Osteoblast (primary cell): ENCODE measurements at regions not wholly inside any gene's neighbourhood (a gene's known extent, or its start where the extent isn't known, plus 50 kb on each side); places are given as distances from the start of the nearest gene placed in this dataset.
"Not testable (repeated sequence)": the region's sequence is repeated elsewhere in the genome, so short reads cannot be mapped to it uniquely, and the experiment has no call there.

Experiments used
- DNase-seq: peaks from one replicate; pipeline ENCODE4 v3.0.0; 2011; ENCODE audit warnings: low spot score, mixed read lengths; ENCODE audit not compliant: insufficient read length; ENCODE audit errors: missing footprints
- H2AFZ ChIP-seq: 2 replicates; pipeline ENCODE4 v1.6.0; 2011; ENCODE audit warnings: mild to moderate bottlenecking, low read length
- H3K27ac ChIP-seq: 2 replicates; pipeline ENCODE4 v1.5.1; 2011; ENCODE audit warnings: mild to moderate bottlenecking, low read depth, low read length, moderate library complexity
- H3K27me3 ChIP-seq: 2 replicates; pipeline ENCODE4 v1.6.0; 2012; ENCODE audit warnings: mild to moderate bottlenecking, control low read depth, inconsistent platforms, low read length, moderate library complexity; ENCODE audit not compliant: insufficient read depth
- H3K36me3 ChIP-seq: 2 replicates; pipeline ENCODE4 v1.5.1; 2011; ENCODE audit warnings: mild to moderate bottlenecking, low read length, control low read depth, moderate library complexity; ENCODE audit not compliant: insufficient read depth
- H3K4me1 ChIP-seq: 2 replicates; pipeline ENCODE4 v1.5.1; 2011; ENCODE audit warnings: mild to moderate bottlenecking, low read length, control low read depth, moderate library complexity; ENCODE audit not compliant: insufficient read depth
- H3K4me2 ChIP-seq: 2 replicates; pipeline ENCODE4 v1.6.0; 2011; ENCODE audit warnings: mild to moderate bottlenecking, low read length; ENCODE audit not compliant: insufficient read depth
- H3K4me3 ChIP-seq: fragments of 200-600 bp; sonication (generic); 3 replicates; pipeline ENCODE4 v1.5.1; 2012; ENCODE audit warnings: mild to moderate bottlenecking, low read length, inconsistent platforms; ENCODE audit not compliant: insufficient read depth
- H3K79me2 ChIP-seq: 2 replicates; pipeline ENCODE4 v1.6.0; 2012; ENCODE audit warnings: mild to moderate bottlenecking, low read length, control low read depth, inconsistent platforms; ENCODE audit not compliant: insufficient read depth
- H3K9me3 ChIP-seq: 2 replicates; pipeline ENCODE4 v1.5.1; 2011; ENCODE audit warnings: low read depth, low read length, control low read depth
- H4K20me1 ChIP-seq: 2 replicates; pipeline ENCODE4 v1.6.0; 2012; ENCODE audit warnings: mild to moderate bottlenecking, low read length, control low read depth; ENCODE audit not compliant: insufficient read depth
- TF ChIP-seq, protein P1 (sequence below): IDR thresholded peaks from 2 replicates; pipeline ENCODE4 v1.5.1; 2011; ENCODE audit warnings: mild to moderate bottlenecking, low read depth, low read length, moderate library complexity; ENCODE audit errors: extremely low read depth

DNA sequence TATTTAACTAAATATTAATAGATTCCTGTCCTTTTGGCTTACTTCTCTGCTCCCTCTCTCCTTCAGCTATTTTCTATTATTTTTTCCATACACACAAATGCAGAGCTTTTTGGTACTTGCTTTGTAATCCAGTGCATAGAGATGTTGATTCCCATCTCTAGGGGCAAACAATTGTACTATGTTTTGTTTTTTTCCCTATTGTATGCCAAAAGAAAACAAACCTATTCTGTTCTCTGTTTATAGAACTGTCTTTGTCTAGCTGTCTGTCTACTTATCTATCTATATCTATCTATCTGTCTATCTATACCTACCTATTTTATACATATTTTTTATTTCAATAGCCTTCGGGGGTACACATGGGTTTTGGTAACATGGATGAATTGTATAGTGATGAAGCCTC, 121.6 kb upstream of the LIFR start:
- Histone ChIP-seq H2AFZ (no peak overlapping the region), H3K9me3 (no peaks in the 10 kb centered on the region), H3K4me2 (no peak overlapping the region), H3K36me3 (no peaks in the 10 kb centered on the region), H3K4me3 (no peak overlapping the region), H3K27ac (no peak overlapping the region), H3K4me1 (no peaks in the 10 kb centered on the region), H4K20me1 (no peaks in the 10 kb centered on the region), H3K27me3 (peaks cover 24% of the 10 kb centered on the region), H3K79me2 (no peaks in the 10 kb centered on the region)
- DNase-seq, result no peak
- TF ChIP-seq, protein P1, sequence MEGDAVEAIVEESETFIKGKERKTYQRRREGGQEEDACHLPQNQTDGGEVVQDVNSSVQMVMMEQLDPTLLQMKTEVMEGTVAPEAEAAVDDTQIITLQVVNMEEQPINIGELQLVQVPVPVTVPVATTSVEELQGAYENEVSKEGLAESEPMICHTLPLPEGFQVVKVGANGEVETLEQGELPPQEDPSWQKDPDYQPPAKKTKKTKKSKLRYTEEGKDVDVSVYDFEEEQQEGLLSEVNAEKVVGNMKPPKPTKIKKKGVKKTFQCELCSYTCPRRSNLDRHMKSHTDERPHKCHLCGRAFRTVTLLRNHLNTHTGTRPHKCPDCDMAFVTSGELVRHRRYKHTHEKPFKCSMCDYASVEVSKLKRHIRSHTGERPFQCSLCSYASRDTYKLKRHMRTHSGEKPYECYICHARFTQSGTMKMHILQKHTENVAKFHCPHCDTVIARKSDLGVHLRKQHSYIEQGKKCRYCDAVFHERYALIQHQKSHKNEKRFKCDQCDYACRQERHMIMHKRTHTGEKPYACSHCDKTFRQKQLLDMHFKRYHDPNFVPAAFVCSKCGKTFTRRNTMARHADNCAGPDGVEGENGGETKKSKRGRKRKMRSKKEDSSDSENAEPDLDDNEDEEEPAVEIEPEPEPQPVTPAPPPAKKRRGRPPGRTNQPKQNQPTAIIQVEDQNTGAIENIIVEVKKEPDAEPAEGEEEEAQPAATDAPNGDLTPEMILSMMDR, result no peak

DNA sequence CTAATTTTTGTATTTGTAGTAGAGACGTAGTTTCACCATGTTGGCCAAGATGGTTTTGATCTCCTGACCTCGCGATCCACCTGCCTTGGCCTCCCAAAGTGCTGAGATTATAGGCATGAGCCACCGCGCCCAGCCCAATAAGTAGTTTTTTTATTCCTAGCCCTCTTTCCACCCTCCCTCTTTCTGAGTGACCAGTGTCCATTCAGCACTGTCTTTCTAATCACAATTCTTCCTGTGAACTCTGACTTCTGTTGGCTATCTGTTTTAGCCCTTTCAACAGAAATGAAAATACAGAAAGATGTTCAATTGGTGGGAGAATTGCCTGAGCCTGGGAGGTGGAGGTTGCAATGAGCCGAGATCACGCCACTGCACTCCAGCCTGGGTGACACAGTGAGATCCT, 122.3 kb upstream of the LIFR start:
- not testable (repeated sequence) for H3K79me2 ChIP-seq, H4K20me1 ChIP-seq, H3K4me2 ChIP-seq, H3K9me3 ChIP-seq, H3K4me3 ChIP-seq, DNase-seq, H3K36me3 ChIP-seq, H3K4me1 ChIP-seq, H2AFZ ChIP-seq, H3K27ac ChIP-seq
- peaks cover 24% of the 10 kb centered on the region for H3K27me3 ChIP-seq

DNA sequence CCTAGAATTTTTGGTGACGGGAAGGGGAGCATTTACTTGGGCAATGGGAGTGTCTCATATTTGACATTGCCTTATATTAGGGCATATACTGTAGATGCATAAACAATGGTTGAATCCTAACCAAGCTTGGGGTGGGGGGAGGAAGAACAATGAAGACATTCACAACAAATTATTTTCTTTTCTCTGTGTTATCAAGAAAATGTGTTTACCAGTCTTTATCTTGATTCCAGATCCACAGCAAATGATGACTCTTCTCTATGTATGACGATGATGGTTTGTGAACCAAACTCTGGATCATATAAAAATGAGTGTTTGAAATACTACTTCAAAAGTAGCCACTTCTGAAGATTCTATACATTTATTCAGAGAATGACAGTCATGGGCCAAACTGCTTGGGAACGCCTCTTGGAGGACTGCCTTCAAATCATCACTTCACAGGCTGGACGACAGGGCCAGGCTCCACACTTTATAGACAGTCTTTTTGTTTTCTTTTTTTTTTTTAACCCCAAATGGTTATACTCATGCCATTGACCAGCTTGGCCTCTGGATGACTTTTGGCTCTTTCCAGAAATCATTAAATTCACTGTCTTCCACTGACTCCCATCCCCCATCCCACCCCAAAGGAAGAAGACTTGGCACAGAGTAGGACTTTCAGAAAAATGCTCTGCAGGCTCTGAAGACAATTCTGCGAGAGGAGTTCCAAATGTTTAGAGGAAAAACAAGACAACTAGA, 123.8 kb upstream of the LIFR start:
- H3K79me2 ChIP-seq, result no peaks in the 10 kb centered on the region
- no peak overlapping the region for H3K4me3 ChIP-seq
- H3K36me3 ChIP-seq, result no peaks in the 10 kb centered on the region
- TF ChIP-seq, protein P1, result no peak
- no peaks in the 10 kb centered on the region for H4K20me1 ChIP-seq
- H3K9me3 ChIP-seq, result no peaks in the 10 kb centered on the region
- H3K4me2 ChIP-seq, result no peak overlapping the region
- H3K4me1 ChIP-seq, result no peaks in the 10 kb centered on the region
- peaks cover 33% of the 10 kb centered on the region for H3K27me3 ChIP-seq
- no peak overlapping the region for H3K27ac ChIP-seq
- DNase-seq, result no peak
- H2AFZ ChIP-seq, result no peak overlapping the region

DNA sequence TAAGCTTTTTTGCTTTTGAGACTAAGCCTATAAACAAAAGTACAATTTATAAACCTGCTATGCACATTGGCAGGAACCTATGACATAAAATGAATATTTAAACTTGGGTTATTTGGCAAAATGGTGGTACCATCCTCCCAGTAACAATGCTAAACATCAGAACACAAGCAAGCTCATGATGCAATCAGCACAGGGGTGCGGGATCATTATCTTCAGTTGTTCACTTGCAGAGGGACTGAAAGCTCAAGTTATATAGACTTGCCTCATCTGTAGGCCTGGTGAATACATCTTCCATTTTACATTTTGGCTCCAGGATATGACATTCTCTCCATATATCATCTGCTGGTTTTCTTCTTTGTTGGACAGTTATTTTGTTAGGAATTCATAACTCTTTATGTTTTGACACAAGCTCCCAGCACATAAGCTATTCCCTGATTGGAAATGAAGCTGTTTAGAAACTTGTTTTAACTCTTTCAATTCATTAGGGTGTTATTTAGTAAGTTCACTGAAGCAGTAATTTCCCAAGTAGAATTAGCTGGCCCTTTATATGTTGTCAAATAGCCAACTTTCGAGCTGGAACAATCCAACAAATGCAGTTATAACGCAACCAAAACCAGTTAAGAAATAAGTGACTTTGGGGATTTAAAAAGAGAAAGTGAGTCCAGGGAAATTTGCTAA, 124.7 kb upstream of the LIFR start:
- H3K27ac ChIP-seq, result no peak overlapping the region
- no peak for DNase-seq
- H3K4me3 ChIP-seq, result no peak overlapping the region
- H3K4me2 ChIP-seq, result no peak overlapping the region
- H2AFZ ChIP-seq, result no peak overlapping the region
- no peaks in the 10 kb centered on the region for H3K36me3 ChIP-seq
- H3K4me1 ChIP-seq, result no peaks in the 10 kb centered on the region
- no peaks in the 10 kb centered on the region for H3K79me2 ChIP-seq
- H3K9me3 ChIP-seq, result no peaks in the 10 kb centered on the region
- H4K20me1 ChIP-seq, result no peaks in the 10 kb centered on the region
- TF ChIP-seq, protein P1, result no peak
- H3K27me3 ChIP-seq, result peaks cover 33% of the 10 kb centered on the region
